ENCODE measurements at regions not wholly inside any gene's neighbourhood (a gene's known extent, or its start where the extent isn't known, plus 50 kb on each side); places are given as distances from the start of the nearest gene placed in this dataset.

DNA sequence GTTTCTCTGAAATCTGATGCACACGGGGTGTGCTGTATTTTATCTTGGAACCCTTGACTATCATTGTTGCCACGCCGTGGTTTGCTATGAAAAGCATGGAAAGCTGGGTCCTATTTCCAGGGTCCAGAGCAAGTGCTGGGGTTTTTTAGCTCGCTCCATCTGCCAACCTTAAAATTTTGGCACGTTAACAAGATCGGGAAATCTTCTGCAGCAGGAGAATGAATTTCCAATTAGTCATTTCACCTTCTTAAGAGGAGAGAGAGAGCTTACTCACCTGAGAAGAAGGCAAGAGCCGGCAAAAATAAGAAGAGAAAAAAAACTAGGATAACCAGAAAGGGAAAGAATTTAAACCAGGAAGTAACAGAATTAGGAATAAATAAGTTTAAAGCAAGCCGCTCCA is 223.6 kb upstream of the CELF2 start:
- no peak for TF ChIP-seq EZH2phosphoT487 (IDR thresholded peaks at IDR 0.05)
- TF ChIP-seq, protein P1, sequence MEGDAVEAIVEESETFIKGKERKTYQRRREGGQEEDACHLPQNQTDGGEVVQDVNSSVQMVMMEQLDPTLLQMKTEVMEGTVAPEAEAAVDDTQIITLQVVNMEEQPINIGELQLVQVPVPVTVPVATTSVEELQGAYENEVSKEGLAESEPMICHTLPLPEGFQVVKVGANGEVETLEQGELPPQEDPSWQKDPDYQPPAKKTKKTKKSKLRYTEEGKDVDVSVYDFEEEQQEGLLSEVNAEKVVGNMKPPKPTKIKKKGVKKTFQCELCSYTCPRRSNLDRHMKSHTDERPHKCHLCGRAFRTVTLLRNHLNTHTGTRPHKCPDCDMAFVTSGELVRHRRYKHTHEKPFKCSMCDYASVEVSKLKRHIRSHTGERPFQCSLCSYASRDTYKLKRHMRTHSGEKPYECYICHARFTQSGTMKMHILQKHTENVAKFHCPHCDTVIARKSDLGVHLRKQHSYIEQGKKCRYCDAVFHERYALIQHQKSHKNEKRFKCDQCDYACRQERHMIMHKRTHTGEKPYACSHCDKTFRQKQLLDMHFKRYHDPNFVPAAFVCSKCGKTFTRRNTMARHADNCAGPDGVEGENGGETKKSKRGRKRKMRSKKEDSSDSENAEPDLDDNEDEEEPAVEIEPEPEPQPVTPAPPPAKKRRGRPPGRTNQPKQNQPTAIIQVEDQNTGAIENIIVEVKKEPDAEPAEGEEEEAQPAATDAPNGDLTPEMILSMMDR (IDR thresholded peaks at IDR 0.05): no peak

Data from neural progenitor cell (in vitro differentiated cells).